ENCODE measurements at regions not wholly inside any gene's neighbourhood (a gene's known extent, or its start where the extent isn't known, plus 50 kb on each side); places are given as distances from the start of the nearest gene placed in this dataset.

- CTCF ChIA-PET: no interaction called here
- Histone ChIP-seq H3K9me3 (ENCODE audit: control insufficient read depth, insufficient read depth, low read length) (no peaks in the 10 kb centered on the region), H3K4me3 (ENCODE audit: low read depth, low read length) (no peak overlapping the region), H3K27ac (ENCODE audit: low read depth, low read length) (no peak overlapping the region), H3K27me3 (ENCODE audit: control insufficient read depth, insufficient read depth, low read length) (peaks cover 7% of the 10 kb centered on the region)
- TF ChIP-seq CTCF (IDR thresholded peaks at IDR 0.05; ENCODE audit: low read depth, low read length): no peak
- POLR2A ChIA-PET: no interaction called here
- no peak for DNase-seq (ENCODE audit: low read depth, low spot score)
Measured at GRCh38 chr2:128477891-128478290, 159.2 kb upstream of the HS6ST1 start.

- Histone ChIP-seq H3K4me3 (ENCODE audit: low read depth, low read length) (no peak overlapping the region), H3K27ac (ENCODE audit: low read depth, low read length) (no peak overlapping the region), H3K27me3 (ENCODE audit: control insufficient read depth, insufficient read depth, low read length) (peaks cover 5% of the 10 kb centered on the region), H3K9me3 (ENCODE audit: control insufficient read depth, insufficient read depth, low read length) (no peaks in the 10 kb centered on the region; the same call in 1 of the 2 replicates)
- ChIA-PET POLR2A (interaction anchor here (0.7 kb wide), 1 partner anchor 103 kb away, joined by 3 read pairs; no protein-coding TSS in a partner anchor), CTCF (no interaction called here)
- no peak for DNase-seq (ENCODE audit: low read depth, low spot score)
- TF ChIP-seq CTCF (IDR thresholded peaks at IDR 0.05; ENCODE audit: low read depth, low read length): no peak
Measured at GRCh38 chr2:128485761-128486639, 167.3 kb upstream of the HS6ST1 start.

- CTCF ChIA-PET: no interaction called here
- Histone ChIP-seq H3K4me3 (ENCODE audit: low read depth, low read length) (no peak overlapping the region), H3K9me3 (ENCODE audit: control insufficient read depth, insufficient read depth, low read length) (no peaks in the 10 kb centered on the region; the same call in 1 of the 2 replicates), H3K27ac (ENCODE audit: low read depth, low read length) (no peak overlapping the region), H3K27me3 (ENCODE audit: control insufficient read depth, insufficient read depth, low read length) (peaks cover 9% of the 10 kb centered on the region)
- POLR2A ChIA-PET: no interaction called here
- DNase-seq (ENCODE audit: low read depth, low spot score): no peak
- TF ChIP-seq CTCF (IDR thresholded peaks at IDR 0.05; ENCODE audit: low read depth, low read length): no peak
Measured at GRCh38 chr2:128486640-128487375, 168.1 kb upstream of the HS6ST1 start.

GRCh38 chr2:128487650-128488387 is 169.2 kb upstream of the HS6ST1 start:
- no peak overlapping the region for H3K4me3 ChIP-seq (ENCODE audit: low read depth, low read length)
- peaks cover 7% of the 10 kb centered on the region for H3K9me3 ChIP-seq (ENCODE audit: control insufficient read depth, insufficient read depth, low read length)
- no peak for DNase-seq (ENCODE audit: low read depth, low spot score)
- POLR2A ChIA-PET: no interaction called here
- no peak for TF ChIP-seq CTCF (IDR thresholded peaks at IDR 0.05; ENCODE audit: low read depth, low read length)
- H3K27ac ChIP-seq (ENCODE audit: low read depth, low read length): no peak overlapping the region
- H3K27me3 ChIP-seq (ENCODE audit: control insufficient read depth, insufficient read depth, low read length): peaks cover 11% of the 10 kb centered on the region
- CTCF ChIA-PET: interaction anchor here (0.6 kb wide), 1 partner anchor 49 kb away, joined by 3 read pairs; no protein-coding TSS in a partner anchor

All from AG04450 (cell line).